Right kidney (tissue), 1 donor: ENCODE measurements at regions not wholly inside any gene's neighbourhood (a gene's known extent, or its start where the extent isn't known, plus 50 kb on each side); places are given as distances from the start of the nearest gene placed in this dataset.

Experiments
- DNase-seq: peaks from one replicate; pipeline ENCODE4 v3.0.0-alpha.2; 2016

- no peak for DNase-seq
Measured at GRCh38 chr4:138925495-138925894, 90.1 kb upstream of the NOCT start.

GRCh38 chr4:138919094-138919936 is 96.3 kb upstream of the NOCT start:
- peak; percentile 51 for DNase-seq

- peak; percentile 6 for DNase-seq
Measured at GRCh38 chr4:138918169-138918869, 97.3 kb upstream of the NOCT start.

GRCh38 chr4:138916763-138917162 is 98.8 kb upstream of the NOCT start:
- no peak for DNase-seq

GRCh38 chr4:138915756-138916155 is 99.8 kb upstream of the NOCT start:
- DNase-seq: no peak

GRCh38 chr4:138912704-138913340 is 102.8 kb upstream of the NOCT start:
- DNase-seq: no peak

GRCh38 chr4:138911909-138912703 is 103.5 kb upstream of the NOCT start:
- no peak for DNase-seq

GRCh38 chr4:138910914-138911336 is 104.7 kb upstream of the NOCT start:
- DNase-seq: peak; percentile 29

GRCh38 chr4:138910195-138910913 is 105.2 kb upstream of the NOCT start:
- no peak for DNase-seq

- no peak for DNase-seq
Measured at GRCh38 chr4:138909587-138909986, 106.0 kb upstream of the NOCT start.

GRCh38 chr4:138908134-138908533 is 107.4 kb upstream of the NOCT start:
- DNase-seq: no peak

GRCh38 chr4:138907174-138907573 is 108.4 kb upstream of the NOCT start:
- DNase-seq: no peak

- DNase-seq: no peak
Measured at GRCh38 chr4:138904793-138905192, 110.8 kb upstream of the NOCT start.

- DNase-seq: no peak
Measured at GRCh38 chr4:138903185-138903584, 112.4 kb upstream of the NOCT start.

GRCh38 chr4:138902705-138903104 is 112.9 kb upstream of the NOCT start:
- no peak for DNase-seq

GRCh38 chr4:138901177-138901576 is 114.4 kb upstream of the NOCT start:
- no peak for DNase-seq

GRCh38 chr4:138899999-138900398 is 115.6 kb upstream of the NOCT start:
- DNase-seq: no peak

- DNase-seq: no peak
Measured at GRCh38 chr4:138898282-138898681, 117.3 kb upstream of the NOCT start.

- no peak for DNase-seq
Measured at GRCh38 chr4:138897811-138898226, 117.8 kb upstream of the NOCT start.

GRCh38 chr4:138894709-138895108 is 120.9 kb upstream of the NOCT start:
- DNase-seq: no peak

- DNase-seq: no peak
Measured at GRCh38 chr4:138894011-138894410, 121.6 kb upstream of the NOCT start.
